GM11168 (cell line): ENCODE measurements at regions not wholly inside any gene's neighbourhood (a gene's known extent, or its start where the extent isn't known, plus 50 kb on each side); places are given as distances from the start of the nearest gene placed in this dataset.

ENCODE experiments used
- in situ Hi-C: fragments of 300-500 bp; cut with MboI; formaldehyde crosslinking; loops from one replicate; pipeline ENCODE4 v1.12.0; 2022; ENCODE audit warnings: low sequenced_read_pairs; ENCODE audit not compliant: unreplicated experiment

DNA sequence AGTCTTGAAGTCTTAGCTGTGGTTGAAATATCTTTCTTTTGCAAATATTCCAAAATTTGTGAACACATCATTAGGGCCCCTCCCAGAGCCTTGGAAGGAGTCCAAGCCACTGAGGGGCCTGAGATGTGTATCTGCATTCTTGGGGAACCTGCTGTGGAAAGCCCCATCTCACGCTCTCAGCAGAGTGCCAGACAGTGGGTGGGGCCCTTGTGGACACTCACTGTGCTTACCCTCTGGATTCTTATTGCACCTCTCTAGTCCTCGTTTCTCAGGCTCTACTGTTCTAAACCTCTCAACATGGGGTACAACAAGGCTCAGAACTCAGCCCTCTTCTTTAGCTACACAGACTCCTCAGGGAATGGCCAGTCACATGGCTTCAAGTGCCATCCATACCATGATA is 416.2 kb upstream of the CDH4 start:
- in situ Hi-C loops, result loop anchor here (25.0 kb wide), 1 partner anchor 251 kb away; no protein-coding TSS in a partner anchor

- in situ Hi-C loops, result loop anchor here (25.0 kb wide), 1 partner anchor 250 kb away; no protein-coding TSS in a partner anchor
Measured at GRCh38 chr20:60837173-60837770, 414.8 kb upstream of the CDH4 start.

GRCh38 chr20:60838297-60838696 is 413.8 kb upstream of the CDH4 start:
- in situ Hi-C loops, result loop anchor here (25.0 kb wide), 1 partner anchor 249 kb away; no protein-coding TSS in a partner anchor

DNA sequence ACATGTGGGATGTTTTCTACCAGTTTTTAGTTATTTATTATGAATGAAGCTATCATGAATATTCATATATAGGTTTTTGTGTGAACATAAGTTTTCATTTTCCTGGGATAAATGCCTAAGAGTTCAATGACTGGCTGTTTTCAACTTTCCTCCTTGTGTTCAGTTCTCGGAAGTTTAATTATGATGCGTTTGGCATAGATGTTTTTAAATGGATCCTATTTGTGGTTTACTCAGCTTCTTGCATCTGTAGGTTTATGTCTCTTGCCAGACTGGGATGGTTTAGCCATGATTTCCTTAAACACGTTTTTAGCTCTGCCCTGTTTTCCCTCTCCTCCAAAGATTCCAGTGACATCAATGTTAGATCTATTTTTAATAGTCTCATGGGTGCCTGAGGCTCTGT is 411.1 kb upstream of the CDH4 start:
- in situ Hi-C loops, result loop anchor here (25.0 kb wide), 1 partner anchor 246 kb away; no protein-coding TSS in a partner anchor

- in situ Hi-C loops, result loop anchor here (25.0 kb wide), 1 partner anchor 242 kb away; no protein-coding TSS in a partner anchor
Measured at GRCh38 chr20:60845146-60845545, 406.9 kb upstream of the CDH4 start.

DNA sequence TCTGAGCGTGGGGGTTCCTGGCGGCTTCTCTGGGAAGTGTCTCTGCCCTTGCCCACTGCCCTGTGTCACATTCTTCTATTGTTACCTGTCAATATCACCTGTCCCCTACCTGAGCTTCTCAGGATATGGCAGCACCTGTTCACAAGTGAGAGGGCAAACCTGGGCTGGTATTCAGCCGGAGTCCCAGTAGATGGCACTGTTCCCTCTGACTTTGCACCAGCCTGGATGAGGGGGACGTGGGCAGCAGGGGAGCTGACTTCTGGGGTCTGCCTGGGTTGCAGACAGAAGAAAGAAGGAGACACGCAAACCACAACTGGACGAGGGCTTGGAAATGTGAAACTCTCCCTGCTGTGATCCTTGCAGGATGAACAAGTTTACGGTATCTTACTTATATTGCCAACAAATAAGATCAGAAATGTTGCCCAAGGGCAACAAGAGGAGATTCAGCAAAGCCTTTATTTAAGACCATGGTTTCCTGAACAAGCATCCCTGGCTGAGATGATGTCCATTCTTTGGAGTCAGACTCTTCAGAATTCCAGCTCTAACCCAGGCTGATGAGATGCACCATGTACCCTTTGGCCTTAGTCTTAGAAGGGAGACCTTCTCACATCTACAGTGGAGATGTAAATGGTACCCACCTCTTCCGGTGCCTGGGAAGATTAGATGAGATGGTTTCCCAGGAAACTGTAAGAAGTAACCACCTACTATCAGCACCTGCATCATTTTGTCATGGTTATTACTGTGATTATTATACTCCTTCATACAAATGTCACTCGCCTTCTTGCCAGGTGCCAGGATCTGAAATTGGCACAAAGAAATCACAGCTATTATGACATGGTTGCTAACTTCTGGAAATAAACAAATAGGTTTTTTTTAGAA is 400.0 kb upstream of the CDH4 start:
- in situ Hi-C loops, result no loop called here

DNA sequence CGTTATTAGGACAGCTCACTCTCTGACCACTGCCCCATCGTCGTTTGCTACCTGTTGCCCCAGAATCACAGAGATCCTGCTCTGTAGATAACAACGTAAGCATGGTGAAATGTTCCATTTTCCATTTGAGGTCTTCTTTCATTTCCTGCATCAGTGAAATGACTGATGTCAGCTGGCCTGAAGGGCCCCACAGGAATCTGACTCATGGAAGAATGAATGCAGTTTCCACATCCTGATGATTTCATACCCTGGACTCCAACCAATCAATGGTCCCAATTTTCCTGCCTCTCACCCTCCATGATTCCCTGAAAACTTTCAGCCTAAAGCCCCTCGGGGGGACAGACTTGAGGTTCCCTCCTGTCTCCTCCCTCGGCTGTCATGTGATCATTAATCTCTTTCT is 394.4 kb upstream of the CDH4 start:
- in situ Hi-C loops, result no loop called here

DNA sequence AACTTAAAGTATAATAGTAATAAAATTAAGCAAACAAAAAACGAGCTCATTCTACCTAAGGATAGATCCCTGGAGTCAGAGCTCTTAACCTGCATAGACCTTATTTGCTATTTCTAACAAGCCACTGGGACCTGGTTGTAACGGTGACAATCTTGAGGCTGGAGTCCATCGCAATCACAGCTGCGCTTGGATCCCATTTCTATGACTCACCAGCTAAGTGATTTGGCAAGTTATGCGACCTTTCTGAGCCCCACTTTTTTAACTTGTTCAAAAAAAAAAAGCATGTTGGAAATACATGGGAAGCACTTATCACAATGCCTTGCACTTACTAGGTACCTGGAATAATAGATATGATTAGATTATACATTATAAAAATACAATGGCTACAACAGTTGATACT is 389.5 kb upstream of the CDH4 start:
- in situ Hi-C loops, result no loop called here

DNA sequence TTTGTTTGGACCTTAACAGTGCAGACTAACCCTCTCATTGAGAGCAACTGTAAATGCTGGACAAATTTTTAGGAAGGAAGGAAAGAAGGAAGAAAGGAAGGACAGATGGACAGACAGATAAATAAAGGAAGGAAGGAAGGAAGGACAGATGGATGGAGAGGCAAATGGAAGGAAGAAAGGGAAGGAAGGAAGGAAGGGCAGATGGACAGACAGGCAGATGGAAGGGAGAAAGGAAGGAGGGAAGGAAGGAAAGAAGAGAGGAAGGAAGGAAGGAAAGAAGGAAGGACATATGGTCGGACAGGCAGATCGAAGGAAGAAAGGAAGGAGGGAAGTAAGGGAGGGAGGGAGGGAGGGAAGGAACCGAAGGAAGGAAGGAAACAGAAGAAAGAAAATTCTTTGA is 388.5 kb upstream of the CDH4 start:
- in situ Hi-C loops, result no loop called here

DNA sequence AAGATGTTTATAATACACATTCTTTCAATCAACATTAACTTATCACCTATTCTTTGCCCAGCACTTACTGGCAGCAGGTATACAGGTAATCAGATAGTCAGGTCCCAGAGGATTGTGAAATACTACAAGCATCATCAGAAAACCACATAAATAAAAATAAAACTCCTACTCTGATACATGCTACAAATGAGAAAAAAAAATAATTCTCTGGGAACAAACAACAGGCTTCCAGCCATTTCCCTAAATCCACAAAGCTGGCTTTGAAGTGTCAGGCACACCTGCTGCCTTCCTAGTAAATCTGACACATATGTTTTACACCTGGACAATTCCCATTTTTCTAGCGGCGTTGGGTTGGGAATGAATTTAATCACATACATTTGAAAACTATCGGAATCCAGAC is 384.5 kb upstream of the CDH4 start:
- in situ Hi-C loops, result no loop called here

DNA sequence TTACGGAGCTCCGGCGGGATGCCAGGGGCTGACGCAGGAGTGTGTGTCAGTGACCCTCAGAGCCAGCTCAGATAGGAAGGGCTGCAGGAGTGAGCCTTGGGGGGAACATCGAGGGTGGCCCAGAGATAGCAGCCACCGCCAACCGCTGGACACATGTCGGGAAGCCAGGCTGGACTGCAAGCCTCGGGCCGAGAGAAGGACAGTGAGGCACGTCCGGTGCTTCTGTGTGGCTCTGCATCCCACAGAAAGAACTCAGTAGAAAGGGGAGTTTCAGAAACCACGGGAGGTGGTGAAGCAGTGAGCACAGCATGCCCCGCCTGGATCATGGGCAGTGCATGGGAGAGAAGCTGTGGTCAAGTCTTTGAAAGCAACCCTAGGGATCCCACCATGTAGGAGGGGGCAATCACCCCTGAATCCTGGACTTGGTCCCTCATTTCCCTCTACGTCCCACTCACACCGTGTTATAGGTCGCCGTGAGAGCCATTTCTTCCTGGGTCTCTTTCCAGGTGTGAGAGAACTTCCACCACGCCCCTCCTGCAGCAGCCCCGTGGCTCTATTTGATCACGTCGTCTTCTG is 383.7 kb upstream of the CDH4 start:
- in situ Hi-C loops, result no loop called here

- in situ Hi-C loops, result no loop called here
Measured at GRCh38 chr20:60869087-60869486, 383.0 kb upstream of the CDH4 start.

DNA sequence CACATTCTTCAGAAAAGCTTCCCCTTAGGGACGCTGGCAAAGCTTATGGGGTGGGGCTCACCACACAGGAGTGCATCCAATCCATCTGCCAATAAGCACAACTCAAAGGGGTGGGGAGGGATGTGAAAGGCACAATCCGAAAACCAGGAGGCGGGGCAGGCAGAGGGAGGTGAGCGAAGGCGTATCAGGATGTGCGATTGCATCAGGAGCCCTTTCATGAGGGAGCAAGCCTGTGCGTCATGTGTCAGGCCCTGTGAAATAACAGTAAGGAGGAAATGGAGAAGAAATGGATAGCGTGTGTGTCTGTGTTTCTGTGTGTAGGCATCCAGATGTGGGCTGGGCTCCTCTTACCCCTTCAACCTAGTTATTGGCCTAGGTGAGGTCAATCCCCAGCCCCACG is 382.4 kb upstream of the CDH4 start:
- in situ Hi-C loops, result no loop called here

DNA sequence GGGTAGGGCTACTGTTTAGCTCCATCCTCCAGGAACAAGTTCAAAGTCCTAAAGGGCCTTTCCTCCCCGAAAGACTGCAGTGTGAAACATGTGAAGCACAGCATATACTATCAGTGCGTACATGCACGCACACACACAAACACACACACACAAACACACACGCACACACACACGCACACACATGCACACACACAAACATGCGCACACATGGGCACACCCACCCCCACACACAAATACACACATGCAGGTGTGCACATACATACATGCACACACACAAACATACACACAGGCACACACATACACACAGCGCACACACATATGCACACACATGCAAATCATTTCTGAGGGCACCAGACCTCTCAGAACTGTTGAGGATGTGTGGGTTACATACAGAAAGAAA is 382.0 kb upstream of the CDH4 start:
- in situ Hi-C loops, result no loop called here

DNA sequence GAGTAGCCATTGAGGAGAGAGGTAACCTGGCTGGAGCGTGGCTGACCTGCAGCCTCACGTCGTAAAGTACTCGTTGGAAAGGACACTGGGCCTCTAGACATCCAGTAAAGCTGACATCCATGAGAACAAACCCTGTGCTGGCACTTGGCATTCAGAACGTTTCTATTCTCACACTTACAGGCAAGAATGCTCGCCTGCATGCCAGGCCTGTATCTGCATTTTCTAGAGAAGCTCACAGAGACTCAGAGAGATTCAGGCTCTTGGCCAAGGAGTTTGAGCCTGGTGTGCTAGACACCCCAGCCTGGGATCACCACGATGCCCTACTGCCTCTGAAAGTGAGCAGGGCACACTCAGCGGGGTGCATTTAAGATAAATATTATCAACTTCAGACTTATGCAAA is 379.8 kb upstream of the CDH4 start:
- in situ Hi-C loops, result no loop called here

DNA sequence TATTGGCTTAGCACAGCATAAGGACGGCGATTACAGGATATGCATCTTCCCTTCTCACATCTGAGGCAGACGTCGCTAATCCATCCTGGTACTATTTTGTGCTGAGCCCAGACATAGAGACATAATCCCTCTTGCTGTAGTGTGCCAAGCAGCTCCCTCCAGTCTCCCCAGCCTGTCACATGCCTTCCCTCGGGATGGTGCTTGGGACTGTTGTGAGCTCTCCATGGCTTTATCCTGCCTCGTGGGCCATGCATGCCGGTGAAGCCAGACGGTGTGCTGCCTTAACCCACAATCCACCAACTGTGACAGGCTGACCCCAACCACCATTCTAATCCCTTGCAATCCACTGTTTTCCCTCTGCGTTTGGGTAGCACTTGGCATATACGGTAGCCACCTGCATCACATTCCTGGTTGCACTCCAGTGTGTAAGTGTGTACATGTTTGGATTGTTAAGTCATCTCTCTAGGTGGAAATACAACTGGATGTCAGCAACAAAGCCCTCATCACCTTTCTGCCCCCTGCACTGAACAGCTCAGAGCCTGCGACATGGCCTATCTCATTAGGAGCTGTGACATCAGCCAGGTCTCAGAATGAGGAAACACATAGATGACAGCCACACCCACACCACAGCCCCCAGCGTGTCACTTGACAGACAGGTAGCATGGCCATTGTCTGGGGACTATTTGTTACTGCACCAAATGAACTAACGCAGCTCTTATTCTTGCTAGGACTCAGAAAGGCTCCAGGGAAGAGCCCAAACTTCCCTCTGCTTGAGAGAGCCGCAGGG is 374.8 kb upstream of the CDH4 start:
- in situ Hi-C loops, result no loop called here

DNA sequence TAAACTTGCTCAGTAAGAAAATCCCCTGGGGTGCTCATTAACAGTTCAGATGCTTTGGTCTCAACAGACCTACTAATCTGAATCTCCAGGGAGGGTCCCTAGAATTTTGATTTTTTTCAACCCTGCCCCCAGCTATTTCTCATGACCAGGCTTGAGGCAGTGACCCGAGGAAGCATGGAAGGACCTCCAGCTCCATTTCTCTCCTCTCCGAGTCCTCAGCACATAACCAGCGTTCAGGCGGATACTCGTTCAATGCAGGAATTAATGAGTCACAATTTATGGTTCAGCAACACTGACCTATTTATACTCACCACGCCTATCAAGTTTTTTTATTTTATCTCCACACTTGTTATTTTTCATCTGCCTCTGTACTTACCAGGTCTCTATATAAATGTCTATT is 369.2 kb upstream of the CDH4 start:
- in situ Hi-C loops, result no loop called here

DNA sequence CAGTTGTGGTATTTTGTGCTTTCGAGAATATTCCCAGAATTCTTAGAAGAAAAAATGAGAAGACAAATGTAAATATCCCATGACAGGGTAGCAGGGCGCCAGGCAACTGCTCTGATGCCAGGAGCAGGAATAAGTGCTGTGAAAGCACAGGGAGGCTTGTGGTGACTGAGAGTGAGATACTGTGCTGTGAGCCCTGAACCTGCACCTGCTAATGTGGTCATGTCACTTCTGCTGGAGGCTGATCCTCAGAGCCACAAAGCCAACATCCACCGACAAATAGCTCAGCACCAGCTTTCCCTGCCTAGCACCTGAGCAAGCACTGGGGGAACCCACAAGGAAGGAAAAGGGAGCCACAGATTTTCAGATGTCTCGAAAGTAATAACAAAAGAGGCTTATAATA is 368.6 kb upstream of the CDH4 start:
- in situ Hi-C loops, result no loop called here

GRCh38 chr20:60884277-60884676 is 367.8 kb upstream of the CDH4 start:
- in situ Hi-C loops, result no loop called here

GRCh38 chr20:60888771-60889170 is 363.3 kb upstream of the CDH4 start:
- in situ Hi-C loops, result no loop called here
